IMR-90 (cell line): ENCODE measurements at regions not wholly inside any gene's neighbourhood (a gene's known extent, or its start where the extent isn't known, plus 50 kb on each side); places are given as distances from the start of the nearest gene placed in this dataset.
A peak's percentile ranks its signal among the peaks of the same experiment; 100 is the strongest.

Experiments
- ATAC-seq: fragments of 200-7000 bp; cut with Tn5 transposase; 2 replicates; pipeline ENCODE4 v1.9.1; 2020; ENCODE audit warnings: low read depth, mild to moderate bottlenecking, moderate library complexity
- BruUV-seq: library from RNA; stranded (reverse); fragments of 400-500 nt; replicated peaks from 2 replicates; lab custom pipeline; 2021; lab: Mats Ljungman, UMichigan
- CTCF ChIA-PET: fragments of 300-600 bp; formaldehyde crosslinking; extraction: SDS; loops from one replicate; lab custom pipeline; 2021; ENCODE audit warnings: antibody characterized with exemption; lab: Yijun Ruan, JAX
- POLR2A ChIA-PET: fragments of 300-600 bp; sonication (Branson Sonifier 250); formaldehyde crosslinking; loops from one replicate; lab custom pipeline; 2022; ENCODE audit warnings: antibody characterized with exemption; ENCODE audit not compliant: unreplicated experiment; lab: Charles Lee
- DNase-seq: peaks from one replicate; pipeline ENCODE4 v3.0.0; 2013
- H2AFZ ChIP-seq: replicated peaks from 2 replicates; pipeline ENCODE3; 2013; ENCODE audit warnings: low read length, mild to moderate bottlenecking; ENCODE audit not compliant: poor library complexity
- H2AK5ac ChIP-seq: 2 replicates; pipeline ENCODE4 v1.6.1; 2013; ENCODE audit warnings: low read depth, low read length, inconsistent platforms
- H2AK9ac ChIP-seq: replicated peaks from 2 replicates; pipeline ENCODE3; 2013; ENCODE audit warnings: mild to moderate bottlenecking, low read depth, low read length, moderate library complexity; ENCODE audit not compliant: poor library complexity
- H2BK120ac ChIP-seq: 2 replicates; pipeline ENCODE4 v1.6.1; 2013; ENCODE audit warnings: low read depth, low read length, inconsistent platforms
- H2BK15ac ChIP-seq: 3 replicates; pipeline ENCODE4 v1.6.1; 2013; ENCODE audit warnings: low read depth, low read length, inconsistent platforms
- H2BK20ac ChIP-seq: 2 replicates; pipeline ENCODE4 v1.6.1; 2013; ENCODE audit warnings: low read depth, mild to moderate bottlenecking, inconsistent platforms, low read length, moderate library complexity
- H2BK5ac ChIP-seq: 2 replicates; pipeline ENCODE4 v1.6.1; 2013; ENCODE audit warnings: mild to moderate bottlenecking, low read depth, low read length, inconsistent platforms; ENCODE audit not compliant: poor library complexity, severe bottlenecking
- H3K14ac ChIP-seq: replicated peaks from 2 replicates; pipeline ENCODE4 v1.6.1; 2013; ENCODE audit warnings: low read depth, low read length, inconsistent platforms
- H3K18ac ChIP-seq: 2 replicates; pipeline ENCODE4 v1.6.1; 2013; ENCODE audit warnings: low read depth, low read length, control low read depth
- H3K23ac ChIP-seq: 2 replicates; pipeline ENCODE4 v1.6.1; 2013; ENCODE audit warnings: low read depth, low read length, inconsistent platforms
- H3K27ac ChIP-seq: 2 replicates; pipeline ENCODE4 v1.5.1; 2013; ENCODE audit warnings: mild to moderate bottlenecking, control low read depth, low read length; ENCODE audit not compliant: insufficient read depth
- H3K27me3 ChIP-seq: 2 replicates; pipeline ENCODE4 v1.6.1; 2013; ENCODE audit warnings: low read length; ENCODE audit not compliant: control insufficient read depth, insufficient read depth
- H3K36me3 ChIP-seq: 2 replicates; pipeline ENCODE4 v1.6.1; 2013; ENCODE audit warnings: low read length, mixed read lengths; ENCODE audit not compliant: control insufficient read depth, insufficient read depth
- H3K4ac ChIP-seq: 2 replicates; pipeline ENCODE4 v1.6.1; 2013; ENCODE audit warnings: low read depth, low read length, inconsistent platforms
- H3K4me1 ChIP-seq: 2 replicates; pipeline ENCODE4 v1.6.1; 2013; ENCODE audit warnings: low read length, mixed read lengths; ENCODE audit not compliant: control insufficient read depth, insufficient read depth
- H3K4me2 ChIP-seq: 2 replicates; pipeline ENCODE4 v1.6.1; 2013; ENCODE audit warnings: low read depth, mild to moderate bottlenecking, control low read depth, low read length, moderate library complexity
- H3K4me3 ChIP-seq: 2 replicates; pipeline ENCODE4 v1.5.1; 2013; ENCODE audit warnings: low read depth, mild to moderate bottlenecking, control low read depth, low read length, moderate library complexity; ENCODE audit not compliant: insufficient read depth
- H3K56ac ChIP-seq: 2 replicates; pipeline ENCODE4 v1.6.1; 2013; ENCODE audit warnings: low read length, inconsistent platforms; ENCODE audit not compliant: insufficient read depth; ENCODE audit errors: extremely low read depth
- H3K79me1 ChIP-seq, 2 experiments: 2 replicates each; pipeline ENCODE4 v1.6.1; 2013; ENCODE audit warnings: low read length in 2 of 2, inconsistent platforms in 1 of 2, low read depth in 1 of 2
- H3K9ac ChIP-seq: 2 replicates; pipeline ENCODE4 v1.6.1; 2013; ENCODE audit warnings: low read depth, low read length, control low read depth
- H3K9me1 ChIP-seq: 2 replicates; pipeline ENCODE4 v1.6.1; 2013; ENCODE audit warnings: low read length, inconsistent platforms; ENCODE audit not compliant: insufficient read depth
- H3K9me3 ChIP-seq: 2 replicates; pipeline ENCODE4 v1.6.1; 2013; ENCODE audit warnings: low read length; ENCODE audit not compliant: control insufficient read depth, insufficient read depth
- H4K20me1 ChIP-seq: 2 replicates; pipeline ENCODE4 v1.6.1; 2013; ENCODE audit warnings: low read length, inconsistent platforms; ENCODE audit not compliant: insufficient read depth
- H4K5ac ChIP-seq: 2 replicates; pipeline ENCODE4 v1.6.1; 2013; ENCODE audit warnings: mild to moderate bottlenecking, low read depth, low read length, control low read depth
- H4K8ac ChIP-seq, 2 experiments: 2 replicates each; pipeline ENCODE4 v1.6.1; 2013; ENCODE audit warnings: low read depth in 2 of 2, low read length in 2 of 2, control low read depth in 1 of 2, inconsistent platforms in 1 of 2
- H4K91ac ChIP-seq: 2 replicates; pipeline ENCODE4 v1.6.1; 2013; ENCODE audit warnings: low read depth, low read length, inconsistent platforms; ENCODE audit not compliant: insufficient read depth
- CEBPB ChIP-seq: IDR thresholded peaks from 2 replicates; pipeline ENCODE4 v1.6.1; 2012; ENCODE audit warnings: low read depth, low read length, improper control_type of control experiment
- NFE2L2 ChIP-seq: fragments of 150-350 bp; IDR thresholded peaks from 2 replicates; pipeline ENCODE4 v1.6.1; 2016; ENCODE audit warnings: low read depth, mild to moderate bottlenecking, low read length
- RAD21 ChIP-seq: IDR thresholded peaks from 2 replicates; pipeline ENCODE4 v1.6.1; 2012; ENCODE audit warnings: low read length, improper control_type of control experiment
- RCOR1 ChIP-seq: IDR thresholded peaks from 2 replicates; pipeline ENCODE4 v1.6.1; 2012; ENCODE audit warnings: mild to moderate bottlenecking, low read length, improper control_type of control experiment; ENCODE audit not compliant: insufficient replicate concordance
- RFX5 ChIP-seq: IDR thresholded peaks from 2 replicates; pipeline ENCODE4 v1.8.0; 2012; ENCODE audit warnings: low read depth, mild to moderate bottlenecking, low read length, moderate library complexity
- WGBS, 2 experiments: methylation state at CpG; one replicate each; pipeline versions ENCODE4 v1.1.5 to v1.1.7; 2013; ENCODE audit warnings: missing lambda C conversion rate in 2 of 2; ENCODE audit not compliant: insufficient read length in 1 of 2; ENCODE audit errors: extremely low coverage in 2 of 2; 5-methylcytosine and 5-hydroxymethylcytosine counted together
- dilution Hi-C: fragments of 300-500 bp; cut with HindIII; formaldehyde crosslinking; loops from one replicate; pipeline ENCODE4 v1.14.3; 2018; ENCODE audit warnings: low sequenced_read_pairs; ENCODE audit not compliant: unreplicated experiment
- in situ Hi-C: fragments of 300-500 bp; cut with MboI; formaldehyde crosslinking; loops from 3 replicates; pipeline ENCODE4 v1.14.3; 2019; ENCODE audit warnings: low sequenced_read_pairs, inconsistent platforms, mixed read lengths
- intact Hi-C: fragments of 100-400 bp; cut with micrococcal nuclease; formaldehyde crosslinking; loops from 2 replicates; pipeline ENCODE4 v1.10.0; 2022
- TF ChIP-seq, protein P1 (sequence below): conservative IDR thresholded peaks from 2 replicates; pipeline ENCODE4 v1.5.1; 2012; ENCODE audit warnings: mild to moderate bottlenecking, low read depth, low read length, improper control_type of control experiment
- TF ChIP-seq, protein P2 (sequence below): fragments of 150-350 bp; IDR thresholded peaks from 2 replicates; pipeline ENCODE4 v1.6.1; 2016; ENCODE audit warnings: low read depth, mild to moderate bottlenecking, low read length, moderate library complexity, borderline replicate concordance

DNA sequence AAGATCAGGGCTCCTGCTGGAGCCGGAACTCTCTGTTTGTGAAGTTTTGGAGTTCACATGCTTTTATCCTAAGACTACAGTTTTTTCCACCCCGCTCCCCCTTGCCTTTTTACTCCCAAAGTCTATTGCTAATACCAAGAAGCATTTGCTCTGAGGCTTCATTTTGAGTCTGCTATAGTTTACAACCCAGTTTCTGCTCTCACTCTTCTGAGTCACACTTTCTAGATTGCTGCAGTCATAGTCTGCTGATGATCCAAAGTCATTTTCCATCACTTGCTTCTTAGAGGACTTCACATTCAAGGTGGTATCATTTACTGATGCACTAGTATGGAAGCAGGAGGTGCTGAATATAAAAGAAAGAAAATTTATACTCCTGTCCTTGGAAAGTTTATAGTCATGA is 937.4 kb downstream of the IGSF11 start:
- Histone ChIP-seq H2BK120ac (no peak overlapping the region), H3K56ac (no peak overlapping the region), H2BK15ac (no peak overlapping the region), H3K9me3 (peaks cover 5% of the 10 kb centered on the region), H3K27me3 (peaks cover 1% of the 10 kb centered on the region; the same call in 1 of the 2 replicates), H4K8ac (no peak overlapping the region), H3K23ac (no peak overlapping the region), H3K4me3 (no peak overlapping the region), H3K4me2 (no peak overlapping the region), H2AK9ac (no peak overlapping the region), H2AFZ (no peak overlapping the region), H4K5ac (no peak overlapping the region), H3K4ac (no peak overlapping the region), H2BK5ac (no peak overlapping the region), H3K9ac (no peak overlapping the region), H2AK5ac (no peak overlapping the region), H3K18ac (no peak overlapping the region), H3K4me1 (no peaks in the 10 kb centered on the region), H3K79me1 (no peaks in the 10 kb centered on the region), H3K14ac (no peak overlapping the region), H4K20me1 (no peaks in the 10 kb centered on the region), H2BK20ac (no peak overlapping the region), H3K9me1 (no peaks in the 10 kb centered on the region), H3K36me3 (no peaks in the 10 kb centered on the region), H4K91ac (no peak overlapping the region), H3K27ac (no peak overlapping the region)
- intact Hi-C loops = no loop called here
- no peak; the same call in 1 of the 2 replicates for ATAC-seq
- dilution Hi-C loops = no loop called here
- ChIA-PET CTCF (no interaction called here), POLR2A (no interaction called here)
- in situ Hi-C loops = no loop called here
- TF ChIP-seq CEBPB = no peak
- TF ChIP-seq RFX5 = no peak
- TF ChIP-seq, protein P1, sequence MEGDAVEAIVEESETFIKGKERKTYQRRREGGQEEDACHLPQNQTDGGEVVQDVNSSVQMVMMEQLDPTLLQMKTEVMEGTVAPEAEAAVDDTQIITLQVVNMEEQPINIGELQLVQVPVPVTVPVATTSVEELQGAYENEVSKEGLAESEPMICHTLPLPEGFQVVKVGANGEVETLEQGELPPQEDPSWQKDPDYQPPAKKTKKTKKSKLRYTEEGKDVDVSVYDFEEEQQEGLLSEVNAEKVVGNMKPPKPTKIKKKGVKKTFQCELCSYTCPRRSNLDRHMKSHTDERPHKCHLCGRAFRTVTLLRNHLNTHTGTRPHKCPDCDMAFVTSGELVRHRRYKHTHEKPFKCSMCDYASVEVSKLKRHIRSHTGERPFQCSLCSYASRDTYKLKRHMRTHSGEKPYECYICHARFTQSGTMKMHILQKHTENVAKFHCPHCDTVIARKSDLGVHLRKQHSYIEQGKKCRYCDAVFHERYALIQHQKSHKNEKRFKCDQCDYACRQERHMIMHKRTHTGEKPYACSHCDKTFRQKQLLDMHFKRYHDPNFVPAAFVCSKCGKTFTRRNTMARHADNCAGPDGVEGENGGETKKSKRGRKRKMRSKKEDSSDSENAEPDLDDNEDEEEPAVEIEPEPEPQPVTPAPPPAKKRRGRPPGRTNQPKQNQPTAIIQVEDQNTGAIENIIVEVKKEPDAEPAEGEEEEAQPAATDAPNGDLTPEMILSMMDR = no peak
- no peak for TF ChIP-seq RCOR1
- TF ChIP-seq, protein P2, sequence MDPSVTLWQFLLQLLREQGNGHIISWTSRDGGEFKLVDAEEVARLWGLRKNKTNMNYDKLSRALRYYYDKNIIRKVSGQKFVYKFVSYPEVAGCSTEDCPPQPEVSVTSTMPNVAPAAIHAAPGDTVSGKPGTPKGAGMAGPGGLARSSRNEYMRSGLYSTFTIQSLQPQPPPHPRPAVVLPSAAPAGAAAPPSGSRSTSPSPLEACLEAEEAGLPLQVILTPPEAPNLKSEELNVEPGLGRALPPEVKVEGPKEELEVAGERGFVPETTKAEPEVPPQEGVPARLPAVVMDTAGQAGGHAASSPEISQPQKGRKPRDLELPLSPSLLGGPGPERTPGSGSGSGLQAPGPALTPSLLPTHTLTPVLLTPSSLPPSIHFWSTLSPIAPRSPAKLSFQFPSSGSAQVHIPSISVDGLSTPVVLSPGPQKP = no peak
- no peak for TF ChIP-seq NFE2L2
- TF ChIP-seq RAD21 = no peak
- DNase-seq = peak; percentile 22
- WGBS, 2 experiments = 50% methylated on average over 1 of the region's 2 CpGs; no CpG with 5 or more reads in 1 of the 2 experiments
- no TSS peak for BruUV-seq
